ENCODE measurements at regions not wholly inside any gene's neighbourhood (a gene's known extent, or its start where the extent isn't known, plus 50 kb on each side); places are given as distances from the start of the nearest gene placed in this dataset.

DNA sequence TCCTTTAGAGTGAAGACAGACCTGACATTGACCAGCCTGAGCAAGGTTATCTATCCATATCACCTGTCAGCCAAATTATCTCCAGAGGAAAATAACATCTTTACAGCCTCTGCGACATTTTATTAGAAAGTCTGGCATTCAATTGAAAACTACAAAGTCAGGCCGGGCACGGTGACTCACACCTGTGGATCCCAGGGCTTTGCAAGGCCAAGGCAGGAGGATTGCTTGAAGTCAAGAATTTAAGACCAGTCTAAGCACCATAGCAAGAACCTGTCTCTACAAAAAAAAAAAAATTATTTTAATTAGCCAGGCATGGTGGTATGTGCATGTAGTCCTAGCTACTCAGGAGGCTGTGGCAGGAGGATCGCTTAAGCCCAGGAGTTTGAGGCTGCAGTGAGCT, 141.6 kb downstream of the RCN1 start:
- no peak for DNase-seq (ENCODE audit: low read depth)
- H3K4me3 ChIP-seq (ENCODE audit: low read depth, low read length) = no peak overlapping the region
- TF ChIP-seq, protein P1, sequence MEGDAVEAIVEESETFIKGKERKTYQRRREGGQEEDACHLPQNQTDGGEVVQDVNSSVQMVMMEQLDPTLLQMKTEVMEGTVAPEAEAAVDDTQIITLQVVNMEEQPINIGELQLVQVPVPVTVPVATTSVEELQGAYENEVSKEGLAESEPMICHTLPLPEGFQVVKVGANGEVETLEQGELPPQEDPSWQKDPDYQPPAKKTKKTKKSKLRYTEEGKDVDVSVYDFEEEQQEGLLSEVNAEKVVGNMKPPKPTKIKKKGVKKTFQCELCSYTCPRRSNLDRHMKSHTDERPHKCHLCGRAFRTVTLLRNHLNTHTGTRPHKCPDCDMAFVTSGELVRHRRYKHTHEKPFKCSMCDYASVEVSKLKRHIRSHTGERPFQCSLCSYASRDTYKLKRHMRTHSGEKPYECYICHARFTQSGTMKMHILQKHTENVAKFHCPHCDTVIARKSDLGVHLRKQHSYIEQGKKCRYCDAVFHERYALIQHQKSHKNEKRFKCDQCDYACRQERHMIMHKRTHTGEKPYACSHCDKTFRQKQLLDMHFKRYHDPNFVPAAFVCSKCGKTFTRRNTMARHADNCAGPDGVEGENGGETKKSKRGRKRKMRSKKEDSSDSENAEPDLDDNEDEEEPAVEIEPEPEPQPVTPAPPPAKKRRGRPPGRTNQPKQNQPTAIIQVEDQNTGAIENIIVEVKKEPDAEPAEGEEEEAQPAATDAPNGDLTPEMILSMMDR (conservative IDR thresholded peaks at IDR 0.05; ENCODE audit: low read depth, low read length) = no peak

DNA sequence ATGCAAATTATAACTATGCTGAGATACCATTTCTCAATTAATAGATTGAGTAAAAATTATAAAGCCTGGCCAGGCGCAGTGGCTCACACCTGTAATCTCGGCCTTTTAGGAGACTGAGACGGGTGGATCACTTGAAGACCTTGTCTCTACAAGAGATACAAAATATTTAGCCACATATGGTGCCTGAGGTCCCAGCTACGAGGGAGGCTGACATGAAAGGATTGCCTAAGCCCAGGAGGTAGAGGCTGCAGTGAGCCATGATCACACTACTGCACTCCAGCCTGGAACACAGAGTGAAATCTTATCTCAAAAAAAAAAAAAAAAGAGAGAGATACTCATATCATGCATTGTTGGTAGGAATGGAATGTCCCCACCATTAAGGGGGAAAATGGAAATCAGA, 142.4 kb downstream of the RCN1 start:
- no peak overlapping the region for H3K4me3 ChIP-seq (ENCODE audit: low read depth, low read length)
- TF ChIP-seq, protein P1 (conservative IDR thresholded peaks at IDR 0.05; ENCODE audit: low read depth, low read length) = no peak
- DNase-seq (ENCODE audit: low read depth) = no peak

DNA sequence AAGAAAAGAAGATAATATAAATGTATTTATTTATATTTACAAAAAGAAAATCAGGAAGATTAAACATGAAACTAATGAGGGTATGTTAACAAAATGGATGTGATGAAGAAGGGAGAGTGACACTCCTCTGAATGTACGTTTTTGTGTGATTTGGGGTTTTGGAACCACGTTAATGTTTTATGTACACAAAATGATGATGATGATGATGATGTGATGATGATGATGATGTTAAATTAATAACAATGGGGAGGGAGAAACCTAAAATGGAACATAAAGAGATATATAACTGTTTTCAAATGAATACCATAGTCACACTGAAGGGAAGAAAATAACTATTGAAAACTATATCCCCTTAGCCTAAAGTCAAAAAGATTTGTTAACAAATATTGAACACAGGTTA, 143.1 kb downstream of the RCN1 start:
- H3K4me3 ChIP-seq (ENCODE audit: low read depth, low read length) = no peak overlapping the region
- no peak for DNase-seq (ENCODE audit: low read depth)
- TF ChIP-seq, protein P1 (conservative IDR thresholded peaks at IDR 0.05; ENCODE audit: low read depth, low read length) = no peak

DNA sequence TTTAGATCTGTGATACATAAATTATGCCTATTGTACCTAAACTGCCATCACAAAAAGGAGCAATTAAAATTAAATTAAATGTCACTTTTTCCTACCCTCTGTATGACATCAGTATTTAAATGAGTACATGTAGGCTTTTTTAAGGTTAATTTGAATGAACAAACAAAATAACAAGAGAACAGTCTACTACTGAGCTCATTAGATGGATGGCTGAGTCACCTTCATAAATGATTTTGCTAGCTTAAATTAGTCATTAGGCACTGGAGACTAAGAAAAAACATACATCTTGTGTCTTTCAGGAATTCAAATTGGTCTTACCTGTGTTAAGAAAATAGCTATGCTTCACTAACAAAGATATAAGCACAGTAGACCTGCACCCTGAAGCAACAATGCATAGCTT, 153.6 kb downstream of the RCN1 start:
- TF ChIP-seq, protein P1 (conservative IDR thresholded peaks at IDR 0.05; ENCODE audit: low read depth, low read length) = no peak
- no peak overlapping the region for H3K4me3 ChIP-seq (ENCODE audit: low read depth, low read length)
- no peak for DNase-seq (ENCODE audit: low read depth)

DNA sequence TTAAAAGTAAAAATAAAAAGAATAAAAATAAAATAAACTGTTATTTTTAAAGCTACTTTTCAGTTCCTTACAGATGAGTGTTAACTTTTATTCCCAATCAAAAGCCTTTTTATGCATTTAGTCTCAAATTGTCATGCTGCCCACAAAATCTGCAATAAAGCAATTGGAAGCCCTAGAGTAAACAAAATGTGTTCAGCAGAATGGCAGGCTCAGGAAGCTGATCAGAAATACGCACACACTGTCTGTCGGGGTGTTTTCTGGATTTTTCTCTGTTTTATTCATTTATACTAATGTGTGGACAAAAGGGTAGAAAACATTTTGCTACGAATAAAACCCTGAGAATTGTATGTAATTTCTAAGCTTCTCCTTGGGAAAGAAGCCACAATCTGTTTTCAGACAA, 162.8 kb downstream of the RCN1 start:
- TF ChIP-seq, protein P1 (conservative IDR thresholded peaks at IDR 0.05; ENCODE audit: low read depth, low read length) = no peak
- DNase-seq (ENCODE audit: low read depth) = no peak
- no peak overlapping the region for H3K4me3 ChIP-seq (ENCODE audit: low read depth, low read length)

DNA sequence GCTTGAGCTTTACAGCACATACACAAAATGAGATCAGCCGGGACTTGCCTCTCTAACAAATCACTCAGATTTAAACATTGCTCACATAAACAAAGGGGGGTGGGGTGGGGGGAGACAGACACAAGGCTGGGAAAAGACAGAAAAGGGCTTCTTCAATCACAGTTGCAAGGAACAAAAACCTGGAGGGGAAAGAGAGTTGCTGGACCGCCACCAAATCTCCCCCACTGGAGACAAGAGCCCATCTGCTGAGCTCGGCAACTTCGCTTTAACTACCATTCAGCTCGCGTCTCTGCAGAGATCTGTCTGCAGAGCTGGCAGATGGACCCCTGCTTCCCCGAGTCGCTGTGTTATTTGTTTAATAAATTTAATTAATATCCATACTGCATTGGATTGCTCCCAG, 165.0 kb downstream of the RCN1 start:
- DNase-seq (ENCODE audit: low read depth) = no peak
- H3K4me3 ChIP-seq (ENCODE audit: low read depth, low read length) = no peak overlapping the region
- TF ChIP-seq, protein P1 (conservative IDR thresholded peaks at IDR 0.05; ENCODE audit: low read depth, low read length) = no peak

DNA sequence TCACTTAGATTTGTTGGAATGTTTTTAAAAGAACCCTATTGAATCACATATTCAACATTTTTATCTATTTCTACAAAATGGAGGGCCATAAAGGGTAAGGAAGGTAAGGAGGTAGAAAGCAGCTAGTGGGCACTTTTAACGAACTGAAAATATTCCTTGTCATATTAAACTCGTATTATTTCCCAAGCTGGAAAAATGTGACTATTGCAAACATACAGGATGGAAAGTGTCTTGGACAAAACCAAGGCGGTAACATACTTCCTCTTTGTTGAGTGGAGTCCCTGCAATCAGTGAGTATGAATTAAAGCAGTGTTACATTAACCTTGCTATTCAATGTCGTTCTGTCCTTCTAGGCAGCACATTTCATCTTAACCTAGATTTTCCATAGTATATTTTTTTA, 165.6 kb downstream of the RCN1 start:
- DNase-seq (ENCODE audit: low read depth) = no peak
- H3K4me3 ChIP-seq (ENCODE audit: low read depth, low read length) = no peak overlapping the region
- TF ChIP-seq, protein P1 (conservative IDR thresholded peaks at IDR 0.05; ENCODE audit: low read depth, low read length) = no peak

Data from choroid plexus epithelial cell (primary cell).